ENCODE measurements at regions not wholly inside any gene's neighbourhood (a gene's known extent, or its start where the extent isn't known, plus 50 kb on each side); places are given as distances from the start of the nearest gene placed in this dataset.

GRCh38 chr5:94064025-94064424, 322.6 kb upstream of the POU5F2 start:
- Histone ChIP-seq H3K9ac (ENCODE audit: low read depth, low read length) (no peak overlapping the region), H3K4me1 (ENCODE audit: control insufficient read depth, insufficient read depth, low read length) (no peaks in the 10 kb centered on the region), H3K36me3 (ENCODE audit: control insufficient read depth, insufficient read depth, low read length) (peaks cover 2% of the 10 kb centered on the region), H3K27me3 (ENCODE audit: control insufficient read depth, insufficient read depth, low read length) (no peaks in the 10 kb centered on the region), H3K27ac (ENCODE audit: insufficient read depth, low read length) (no peak overlapping the region), H3K4me2 (ENCODE audit: low read depth, low read length) (no peak overlapping the region), H3K9me1 (ENCODE audit: insufficient read depth, low read length) (no peaks in the 10 kb centered on the region), H2BK5ac (ENCODE audit: low read depth, low read length, poor library complexity, severe bottlenecking) (no peak overlapping the region), H3K14ac (replicated peaks; ENCODE audit: low read depth, low read length) (no peak overlapping the region), H2AK9ac (replicated peaks; ENCODE audit: low read depth, low read length, poor library complexity) (no peak overlapping the region), H3K79me1 (ENCODE audit: low read depth in 1 of 2, low read length in 2 of 2) (peaks cover 12 to 18% of the 10 kb centered on the region in 2 experiments), H4K5ac (ENCODE audit: low read depth, low read length) (no peak overlapping the region), H3K4ac (ENCODE audit: low read depth, low read length) (no peak overlapping the region), H2BK120ac (ENCODE audit: low read depth, low read length) (no peak overlapping the region), H2BK20ac (ENCODE audit: low read depth, low read length) (no peak overlapping the region), H4K20me1 (ENCODE audit: insufficient read depth, low read length) (no peaks in the 10 kb centered on the region), H4K91ac (ENCODE audit: insufficient read depth, low read depth, low read length) (no peak overlapping the region), H3K56ac (ENCODE audit: extremely low read depth, insufficient read depth, low read length) (no peak overlapping the region), H3K23ac (ENCODE audit: low read depth, low read length) (no peak overlapping the region), H3K9me3 (ENCODE audit: control insufficient read depth, insufficient read depth, low read length) (peaks cover 9% of the 10 kb centered on the region; the same call in 1 of the 2 replicates), H2BK15ac (ENCODE audit: low read depth, low read length) (no peak overlapping the region), H3K4me3 (ENCODE audit: insufficient read depth, low read depth, low read length) (no peak overlapping the region), H2AFZ (replicated peaks; ENCODE audit: low read length, poor library complexity) (no peak overlapping the region), H3K18ac (ENCODE audit: low read depth, low read length) (no peak overlapping the region), H2AK5ac (ENCODE audit: low read depth, low read length) (no peak overlapping the region), H4K8ac (ENCODE audit: low read depth in 2 of 2, low read length in 2 of 2) (no peak overlapping the region)
- BruUV-seq (replicated peaks), result no TSS peak
- POLR2A ChIA-PET (ENCODE audit: unreplicated experiment), result no interaction called here
- intact Hi-C loops (cut with micrococcal nuclease), result no loop called here
- dilution Hi-C loops (cut with HindIII; ENCODE audit: low sequenced_read_pairs, unreplicated experiment), result no loop called here
- DNase-seq, result no peak
- in situ Hi-C loops (cut with MboI; ENCODE audit: low sequenced_read_pairs), result no loop called here
- TF ChIP-seq SMC3 (IDR thresholded peaks at IDR 0.05; ENCODE audit: low read depth, low read length), result no peak
- TF ChIP-seq NFE2L2 (IDR thresholded peaks at IDR 0.05; ENCODE audit: low read depth, low read length), result no peak
- no peak for TF ChIP-seq CEBPB (IDR thresholded peaks at IDR 0.05; ENCODE audit: low read depth, low read length)
- TF ChIP-seq MAZ (IDR thresholded peaks at IDR 0.05; ENCODE audit: borderline replicate concordance, low read depth, low read length), result no peak
- no peak for TF ChIP-seq RFX5 (IDR thresholded peaks at IDR 0.05; ENCODE audit: low read depth, low read length)
- no peak for TF ChIP-seq RCOR1 (IDR thresholded peaks at IDR 0.05; ENCODE audit: insufficient replicate concordance, low read length)
- TF ChIP-seq USF2 (IDR thresholded peaks at IDR 0.05; ENCODE audit: low read depth, low read length), result no peak
- no peak for TF ChIP-seq ELK1 (IDR thresholded peaks at IDR 0.05; ENCODE audit: borderline replicate concordance, low read depth, low read length)
- no peak for ATAC-seq (ENCODE audit: low read depth)
- CTCF ChIA-PET, result no interaction called here
